Stimulated activated CD4-positive, alpha-beta T cell treated with anti-CD3 and anti-CD28 coated beads, Interleukin-2, amount 100 ng/mL, for 48 hours (primary cell): ENCODE measurements at regions not wholly inside any gene's neighbourhood (a gene's known extent, or its start where the extent isn't known, plus 50 kb on each side); places are given as distances from the start of the nearest gene placed in this dataset.

ENCODE experiments used
- DNase-seq, 2 donors: peaks; one replicate each; pipeline ENCODE4 v3.0.0-alpha.2; 2020

DNA sequence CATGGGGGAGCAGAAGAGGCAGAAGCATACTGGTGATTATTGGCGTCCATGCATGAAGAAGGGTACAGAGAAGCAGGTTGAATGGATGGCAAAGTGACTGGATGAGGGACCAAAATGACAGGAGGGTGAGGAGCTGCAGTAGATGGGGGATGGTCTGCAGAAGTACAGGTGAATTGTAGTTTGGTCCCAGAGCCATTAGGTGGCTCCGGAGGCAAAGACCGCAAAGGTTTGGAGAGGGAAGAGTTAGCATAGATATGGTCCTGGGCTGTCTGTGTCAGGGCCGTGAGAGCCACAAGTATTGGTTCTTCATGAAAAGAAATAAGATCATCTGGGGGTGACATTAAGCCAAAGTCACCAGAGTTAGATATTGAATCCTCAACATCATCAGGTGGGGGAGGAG is 59.0 kb upstream of the ZNF726 start:
- DNase-seq, result no peak

DNA sequence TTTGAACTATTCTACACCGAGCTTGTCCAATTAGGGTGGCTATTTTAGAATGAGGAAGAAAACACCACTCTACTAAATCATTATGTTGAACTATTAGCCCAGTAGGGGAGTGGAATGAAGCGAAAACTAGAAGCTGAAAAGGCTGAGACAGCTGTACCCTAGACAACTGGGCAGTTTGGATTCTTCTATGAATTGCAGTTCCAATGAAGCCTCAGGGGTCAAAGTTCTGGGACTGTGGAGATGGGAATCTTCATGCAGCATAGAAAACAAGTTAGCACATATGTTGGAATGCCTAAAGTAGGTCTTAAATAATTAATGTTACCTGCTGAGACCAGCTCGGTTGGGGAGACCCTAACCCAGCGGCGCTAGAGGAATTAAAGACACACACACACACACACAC is 62.7 kb upstream of the ZNF726 start:
- DNase-seq, result no peak

DNA sequence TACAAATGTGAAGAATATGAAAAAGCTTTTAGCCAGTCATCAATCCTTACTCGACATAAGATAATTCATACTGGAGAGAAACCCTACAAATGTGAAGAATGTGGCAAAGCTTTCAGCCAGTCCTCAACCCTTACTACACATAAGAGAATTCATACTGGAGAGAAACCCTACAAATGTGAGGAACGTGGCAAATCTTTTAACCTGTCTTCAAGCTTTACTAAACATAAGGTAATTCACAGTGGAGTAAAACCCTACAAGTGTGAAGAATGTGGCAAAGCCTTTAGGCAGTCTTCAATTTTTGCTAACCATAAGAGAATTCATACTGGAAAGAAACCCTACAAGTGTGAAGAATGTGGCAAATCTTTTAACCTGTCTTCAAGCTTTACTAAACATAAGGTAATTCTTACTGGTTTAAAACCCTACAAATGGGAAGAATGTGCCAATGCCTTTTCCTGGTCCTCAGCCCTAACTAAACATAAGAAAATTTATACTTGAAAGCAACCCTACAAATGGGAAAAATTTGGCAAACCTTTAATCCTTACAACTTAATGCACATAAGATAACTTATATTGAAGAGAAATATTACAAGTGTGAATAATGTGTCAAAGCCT is 74.1 kb upstream of the ZNF681 start:
- no peak for DNase-seq

DNA sequence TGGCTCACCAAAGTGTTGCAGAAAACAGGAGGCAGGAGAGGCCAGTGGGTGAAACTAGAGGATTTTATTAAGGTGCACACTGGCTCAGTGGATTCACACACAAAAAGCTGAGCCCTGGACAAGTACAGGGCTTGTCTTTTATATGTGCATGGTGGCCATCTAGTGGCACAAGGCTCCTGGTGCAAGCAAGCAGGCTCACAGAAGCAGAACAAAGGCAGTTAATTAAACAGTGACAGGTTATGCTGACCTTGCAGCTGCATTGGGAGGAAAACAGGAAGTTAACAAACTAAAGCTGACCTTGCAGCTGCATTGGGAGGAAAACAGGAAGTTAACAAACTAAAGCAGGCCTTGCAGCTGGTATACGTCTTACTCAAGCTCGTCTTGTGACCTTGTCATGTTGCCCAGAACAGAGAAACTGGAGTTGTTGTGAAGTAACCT is 65.3 kb upstream of the ZNF681 start:
- DNase-seq, result no peak

DNA sequence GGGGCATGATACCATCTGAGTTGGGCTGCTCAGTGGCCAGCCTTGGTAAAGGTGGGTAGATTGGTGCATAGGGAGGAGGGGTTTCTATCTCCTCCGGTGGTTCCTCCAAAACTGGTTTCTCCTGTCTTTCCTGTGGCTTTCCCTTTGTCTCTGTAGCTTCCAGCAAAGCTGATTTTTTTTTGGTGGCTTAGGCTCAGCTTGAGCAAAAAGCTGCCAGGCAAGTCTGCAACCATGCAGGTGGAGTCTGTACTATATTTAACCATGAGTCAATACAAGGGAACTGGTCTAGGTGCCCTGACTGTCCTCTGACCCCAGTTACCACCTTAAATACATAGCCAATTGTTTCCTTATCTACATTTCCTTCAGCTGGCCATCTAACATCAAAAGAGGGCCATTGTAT is 64.0 kb upstream of the ZNF681 start:
- DNase-seq, result no peak

DNA sequence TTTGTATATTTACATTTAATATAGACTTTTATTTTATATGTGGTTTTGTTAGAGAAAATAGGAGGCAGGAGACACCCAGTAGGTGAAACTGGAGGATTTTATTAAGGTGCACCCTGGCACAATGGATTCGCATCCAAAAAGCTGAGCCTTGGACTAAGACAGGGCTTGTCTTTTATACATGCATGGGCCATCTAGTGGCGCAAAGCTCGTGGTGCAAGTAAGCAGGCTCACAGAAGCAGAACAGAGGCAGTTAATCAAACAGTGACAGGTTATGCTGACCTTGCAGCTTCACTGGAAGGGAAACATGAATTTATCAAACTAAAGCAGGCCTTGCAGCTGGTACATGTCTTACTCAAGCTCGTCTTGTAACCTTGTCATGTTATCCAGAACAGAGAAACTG is 58.8 kb upstream of the ZNF681 start:
- DNase-seq, result peak in 1 of 2 donors; percentile 20

DNA sequence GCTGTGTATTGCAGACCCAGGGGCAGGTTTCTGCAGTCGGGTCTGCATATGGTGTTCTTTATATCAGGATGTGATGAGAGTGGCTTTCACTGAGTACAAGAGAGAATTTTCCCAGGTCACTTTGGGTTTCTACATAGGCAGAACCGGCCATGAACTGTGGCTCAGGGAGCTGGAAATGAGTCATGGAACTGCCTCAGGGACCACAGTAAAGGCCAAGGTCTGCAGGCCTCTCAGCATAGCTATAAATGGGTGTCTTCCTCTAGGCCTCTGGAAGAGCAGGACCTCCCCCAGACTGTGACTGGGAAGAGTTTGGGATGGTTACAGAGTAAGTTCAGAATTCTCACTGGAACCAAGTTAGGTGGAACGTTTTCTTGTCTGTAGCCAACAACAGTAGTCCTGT is 51.8 kb upstream of the ZNF681 start:
- DNase-seq, result no peak
